ENCODE measurements at regions not wholly inside any gene's neighbourhood (a gene's known extent, or its start where the extent isn't known, plus 50 kb on each side); places are given as distances from the start of the nearest gene placed in this dataset.

GRCh38 chr6:105536961-105537360 lies 134.1 kb upstream of the PREP start (continued):
- TF ChIP-seq PATZ1 (CRISPR knock-in tag; IDR thresholded peaks at IDR 0.05; ENCODE audit: borderline replicate concordance) (no peak), ZNF8 (CRISPR knock-in tag; IDR thresholded peaks at IDR 0.05) (no peak), POU6F1 (CRISPR knock-in tag; IDR thresholded peaks at IDR 0.05; ENCODE audit: borderline replicate concordance, low read depth) (no peak), ZNF565 (CRISPR knock-in tag; conservative IDR thresholded peaks at IDR 0.05; ENCODE audit: low read depth) (no peak), ISL1 (CRISPR knock-in tag; IDR thresholded peaks at IDR 0.05) (no peak)

- TF ChIP-seq SNAI2 (CRISPR knock-in tag; IDR thresholded peaks at IDR 0.05) (no peak), TSHZ2 (CRISPR knock-in tag; IDR thresholded peaks at IDR 0.05) (no peak), ZNF70 (CRISPR knock-in tag; IDR thresholded peaks at IDR 0.05) (no peak), TCF4 (CRISPR knock-in tag; IDR thresholded peaks at IDR 0.05; ENCODE audit: borderline replicate concordance) (no peak), BACH2 (CRISPR knock-in tag; IDR thresholded peaks at IDR 0.05; ENCODE audit: borderline replicate concordance) (no peak), POU6F1 (CRISPR knock-in tag; IDR thresholded peaks at IDR 0.05; ENCODE audit: borderline replicate concordance, low read depth) (no peak), PATZ1 (CRISPR knock-in tag; IDR thresholded peaks at IDR 0.05; ENCODE audit: borderline replicate concordance) (no peak), CSDC2 (CRISPR knock-in tag; IDR thresholded peaks at IDR 0.05) (no peak), CSRNP3 (CRISPR knock-in tag; IDR thresholded peaks at IDR 0.05) (no peak)
- ATAC-seq, result no peak
Observed at GRCh38 chr6:105533301-105533700, 130.4 kb upstream of the PREP start.

- no peak for TF ChIP-seq TCF4 (CRISPR knock-in tag; IDR thresholded peaks at IDR 0.05; ENCODE audit: borderline replicate concordance)
- ATAC-seq, result no peak
Observed at GRCh38 chr6:105526225-105526872, 123.5 kb upstream of the PREP start.

GRCh38 chr6:105522626-105523322 lies 119.9 kb upstream of the PREP start:
- ATAC-seq, result no peak
- TF ChIP-seq ZFP3 (CRISPR knock-in tag; IDR thresholded peaks at IDR 0.05) (no peak), OSR1 (CRISPR knock-in tag; IDR thresholded peaks at IDR 0.05) (no peak), TCF4 (CRISPR knock-in tag; IDR thresholded peaks at IDR 0.05; ENCODE audit: borderline replicate concordance) (no peak), ZFP30 (CRISPR knock-in tag; IDR thresholded peaks at IDR 0.05) (no peak), CSRNP3 (CRISPR knock-in tag; IDR thresholded peaks at IDR 0.05) (no peak), ZC3H10 (CRISPR knock-in tag; IDR thresholded peaks at IDR 0.05) (no peak), ZNF70 (CRISPR knock-in tag; IDR thresholded peaks at IDR 0.05) (no peak), POU6F1 (CRISPR knock-in tag; IDR thresholded peaks at IDR 0.05; ENCODE audit: borderline replicate concordance, low read depth) (no peak), PATZ1 (CRISPR knock-in tag; IDR thresholded peaks at IDR 0.05; ENCODE audit: borderline replicate concordance) (no peak)

Data from SK-N-SH treated with all-trans-retinoic acid at 6 μM for 48 hours (cell line).